ENCODE measurements at regions not wholly inside any gene's neighbourhood (a gene's known extent, or its start where the extent isn't known, plus 50 kb on each side); places are given as distances from the start of the nearest gene placed in this dataset.

- TF ChIP-seq, protein P1, sequence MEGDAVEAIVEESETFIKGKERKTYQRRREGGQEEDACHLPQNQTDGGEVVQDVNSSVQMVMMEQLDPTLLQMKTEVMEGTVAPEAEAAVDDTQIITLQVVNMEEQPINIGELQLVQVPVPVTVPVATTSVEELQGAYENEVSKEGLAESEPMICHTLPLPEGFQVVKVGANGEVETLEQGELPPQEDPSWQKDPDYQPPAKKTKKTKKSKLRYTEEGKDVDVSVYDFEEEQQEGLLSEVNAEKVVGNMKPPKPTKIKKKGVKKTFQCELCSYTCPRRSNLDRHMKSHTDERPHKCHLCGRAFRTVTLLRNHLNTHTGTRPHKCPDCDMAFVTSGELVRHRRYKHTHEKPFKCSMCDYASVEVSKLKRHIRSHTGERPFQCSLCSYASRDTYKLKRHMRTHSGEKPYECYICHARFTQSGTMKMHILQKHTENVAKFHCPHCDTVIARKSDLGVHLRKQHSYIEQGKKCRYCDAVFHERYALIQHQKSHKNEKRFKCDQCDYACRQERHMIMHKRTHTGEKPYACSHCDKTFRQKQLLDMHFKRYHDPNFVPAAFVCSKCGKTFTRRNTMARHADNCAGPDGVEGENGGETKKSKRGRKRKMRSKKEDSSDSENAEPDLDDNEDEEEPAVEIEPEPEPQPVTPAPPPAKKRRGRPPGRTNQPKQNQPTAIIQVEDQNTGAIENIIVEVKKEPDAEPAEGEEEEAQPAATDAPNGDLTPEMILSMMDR (conservative IDR thresholded peaks at IDR 0.05): no peak
- TF ChIP-seq EZH2 (IDR thresholded peaks at IDR 0.05; ENCODE audit: low read depth): no peak
Observed at GRCh38 chr2:6069381-6069780, 377.2 kb downstream of the SOX11 start.

All from PC-9 (cell line).